GM18868 (cell line): ENCODE measurements at regions not wholly inside any gene's neighbourhood (a gene's known extent, or its start where the extent isn't known, plus 50 kb on each side); places are given as distances from the start of the nearest gene placed in this dataset.
"Not testable (repeated sequence)": the region's sequence is repeated elsewhere in the genome, so short reads cannot be mapped to it uniquely, and the experiment has no call there.

Experiments used
- ATAC-seq: cut with Tn5 transposase; IDR thresholded peaks from one replicate; pipeline ENCODE4 v1.9.1; 2021; ENCODE audit warnings: mild to moderate bottlenecking, moderate library complexity; ENCODE audit not compliant: unreplicated experiment

DNA sequence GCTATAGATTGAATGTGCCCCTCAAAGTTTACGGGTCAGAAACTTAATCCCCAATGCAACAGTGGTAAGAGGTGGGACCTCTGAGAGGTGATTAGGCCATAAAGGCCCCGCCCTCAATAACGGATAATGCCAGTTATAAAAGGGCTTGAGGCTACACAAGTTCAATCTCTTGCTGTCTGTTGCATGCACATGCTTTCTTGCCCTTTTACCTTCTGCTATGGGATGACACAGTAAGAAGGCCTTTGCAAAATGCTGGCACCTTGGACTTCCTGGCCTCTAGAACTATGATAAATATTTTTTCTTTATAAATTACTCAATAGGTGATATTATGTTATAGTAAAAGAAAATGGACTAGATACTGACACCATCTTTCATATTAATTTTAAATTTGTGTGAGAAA is 806.1 kb downstream of the TENT5A start:
- no peak for ATAC-seq

DNA sequence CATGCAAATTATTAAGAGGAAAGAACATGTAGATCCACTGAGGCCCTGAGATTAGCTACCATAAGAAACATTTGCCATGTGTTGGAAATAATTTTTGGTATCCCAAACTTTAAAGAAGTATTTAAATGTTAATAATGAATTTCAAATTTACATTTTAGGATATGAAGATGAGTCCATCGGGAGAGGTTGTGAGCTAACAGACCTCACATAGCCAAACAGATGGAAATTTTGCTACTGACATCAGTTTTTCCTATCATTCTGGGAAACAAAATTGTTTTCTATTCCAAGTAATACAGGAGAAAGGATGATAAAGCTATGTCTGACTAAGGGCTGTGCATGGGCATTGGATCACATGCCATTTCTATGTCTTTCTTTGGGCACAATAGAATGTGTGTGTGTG is 809.6 kb downstream of the TENT5A start:
- no peak for ATAC-seq

DNA sequence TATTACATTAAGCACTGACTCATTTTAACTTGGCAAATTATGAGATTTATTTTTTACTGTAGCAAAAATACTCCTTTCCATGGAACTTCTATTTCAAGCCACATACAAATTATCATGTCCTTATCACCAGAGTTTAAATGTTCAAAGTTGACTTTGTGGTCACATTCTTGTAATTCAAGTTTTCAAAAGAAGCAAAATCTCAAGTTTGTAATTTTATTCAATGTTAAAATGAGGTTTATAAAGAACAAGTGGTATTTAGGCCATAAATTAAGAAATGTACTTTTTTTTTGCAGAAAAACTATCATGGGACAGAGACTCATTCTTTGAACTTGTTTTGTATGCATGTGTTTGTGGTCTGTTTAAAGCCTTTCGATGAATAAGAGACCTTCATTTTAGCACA is 811.5 kb downstream of the TENT5A start:
- ATAC-seq: no peak

DNA sequence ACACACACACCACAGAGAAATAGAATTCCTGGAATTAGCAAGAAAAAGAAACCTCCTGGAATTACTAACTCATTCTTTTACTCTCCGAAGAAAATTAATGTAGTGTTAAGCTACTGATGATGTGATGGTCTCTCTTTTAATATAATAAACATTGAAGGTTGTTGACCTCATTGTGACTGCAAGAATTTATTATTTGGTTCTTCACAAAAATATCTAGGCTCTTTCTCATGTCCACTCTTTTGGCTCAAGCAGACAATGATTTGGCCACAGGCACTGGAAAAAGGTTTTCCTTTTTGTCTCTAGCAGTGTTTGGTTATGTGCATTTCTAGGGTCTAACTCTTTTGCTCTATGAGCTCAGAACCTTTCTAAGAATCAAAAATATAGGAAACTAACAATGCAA is 811.9 kb downstream of the TENT5A start:
- no peak for ATAC-seq

DNA sequence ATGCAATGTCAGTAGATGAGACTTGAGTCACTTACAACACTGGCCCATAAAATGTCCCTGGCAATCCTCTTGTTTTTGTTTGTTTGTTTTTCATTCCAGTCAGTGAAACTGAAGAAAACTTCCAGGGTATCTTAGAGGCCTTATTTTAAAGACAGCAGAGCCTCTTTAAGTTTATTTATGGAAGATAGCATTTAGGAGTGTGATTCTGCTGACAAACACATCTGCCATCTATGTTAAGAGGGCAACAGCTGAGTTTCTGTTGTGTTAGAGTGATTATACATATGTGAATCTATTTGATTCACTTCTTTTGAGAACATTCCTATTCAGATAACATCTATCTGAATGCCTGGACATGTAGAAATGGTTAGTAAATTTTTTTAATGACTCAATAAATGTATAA is 812.6 kb downstream of the TENT5A start:
- ATAC-seq: no peak

DNA sequence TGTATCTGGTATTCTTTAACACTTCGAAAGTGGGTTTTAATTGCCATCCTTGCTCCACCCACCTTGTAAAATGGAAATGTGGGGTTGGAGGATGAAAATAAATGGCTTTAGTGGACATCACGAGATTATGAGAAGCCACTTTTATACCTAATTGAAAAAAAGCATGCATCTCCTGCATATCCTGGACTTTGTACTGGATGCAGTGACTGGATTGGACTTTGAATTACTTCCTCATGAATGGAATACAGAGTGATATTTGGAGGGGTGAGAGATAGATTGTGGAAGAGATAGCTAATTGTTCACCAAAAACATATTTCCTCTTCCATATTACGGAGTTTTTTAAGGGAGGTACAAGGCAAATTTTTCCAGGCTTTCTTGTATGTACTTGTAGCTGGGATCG is 813.0 kb downstream of the TENT5A start:
- no peak for ATAC-seq

DNA sequence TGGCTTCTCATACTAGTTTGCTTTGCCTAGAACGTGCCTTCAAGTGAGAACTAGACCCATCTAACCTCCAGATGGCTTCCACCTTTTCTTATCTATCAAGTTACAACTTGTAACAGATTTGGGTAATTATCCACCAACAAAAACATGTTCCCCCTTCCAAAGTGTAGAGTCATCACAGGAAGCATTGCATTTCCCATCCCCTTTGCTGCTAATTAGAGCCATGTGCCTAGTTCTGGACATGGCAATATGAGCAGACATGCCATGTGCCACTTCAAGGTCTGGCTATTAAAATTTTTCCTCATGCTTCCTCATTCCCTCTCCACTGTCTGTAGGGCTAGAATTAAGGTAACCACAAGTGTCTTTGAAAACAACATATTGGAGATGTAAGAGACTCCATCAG is 814.4 kb downstream of the TENT5A start:
- no peak for ATAC-seq

DNA sequence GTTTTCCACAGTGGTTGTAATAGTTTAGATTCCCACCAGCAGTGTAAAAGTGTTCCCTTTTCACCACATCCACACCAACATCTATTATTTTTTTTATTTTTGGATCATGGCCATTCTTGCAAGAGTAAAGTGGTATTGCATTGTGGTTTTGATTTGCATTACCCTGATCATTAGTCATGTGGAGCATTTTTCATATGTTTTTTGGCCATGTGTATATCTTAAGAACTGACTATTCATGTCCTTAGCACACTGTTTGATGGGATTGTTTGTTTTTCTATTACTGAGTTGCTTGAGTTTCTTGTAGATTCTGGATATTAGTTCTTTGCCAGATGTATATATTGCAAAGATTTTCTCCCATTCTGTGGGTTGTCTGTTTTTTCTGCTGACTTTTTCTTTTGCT is 820.1 kb downstream of the TENT5A start:
- no peak for ATAC-seq

DNA sequence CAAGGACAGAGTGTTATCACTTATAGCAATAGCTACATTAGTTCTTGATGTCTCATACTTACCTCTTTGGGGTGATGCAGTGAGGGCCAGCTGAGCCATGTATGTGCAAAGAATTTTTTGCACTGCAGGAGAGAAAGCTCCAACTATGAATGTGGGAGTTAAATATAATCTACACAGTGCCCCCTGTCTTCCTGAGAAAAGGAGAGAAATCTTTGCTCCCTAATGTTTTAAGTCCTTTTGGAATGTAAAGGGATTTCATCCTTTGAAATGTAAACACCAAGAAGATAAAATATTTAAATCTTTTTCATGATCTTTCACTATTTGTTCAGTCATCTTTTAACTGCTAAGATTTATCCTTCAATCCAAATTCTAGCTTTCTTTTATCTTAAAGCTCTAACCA is 822.1 kb downstream of the TENT5A start:
- ATAC-seq: no peak

DNA sequence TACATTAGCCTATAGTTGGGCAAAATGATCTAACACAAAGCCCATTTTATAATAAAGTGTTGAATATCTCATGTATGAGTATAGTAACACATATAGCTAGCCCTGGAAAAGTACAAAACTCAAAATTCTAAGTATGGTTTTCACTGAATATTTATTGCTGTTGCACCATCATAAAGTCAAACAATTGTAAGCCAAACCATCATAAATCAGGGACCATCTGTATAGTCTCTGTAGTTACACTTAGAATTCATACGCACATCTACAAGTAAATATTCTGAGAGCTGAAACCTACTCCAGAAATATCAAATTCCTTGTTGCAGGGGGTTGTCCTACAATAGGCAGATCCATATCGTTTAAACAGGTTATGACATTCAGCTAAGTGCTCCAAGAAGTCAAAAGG is 817.3 kb downstream of the BCKDHB start:
- ATAC-seq: no peak

DNA sequence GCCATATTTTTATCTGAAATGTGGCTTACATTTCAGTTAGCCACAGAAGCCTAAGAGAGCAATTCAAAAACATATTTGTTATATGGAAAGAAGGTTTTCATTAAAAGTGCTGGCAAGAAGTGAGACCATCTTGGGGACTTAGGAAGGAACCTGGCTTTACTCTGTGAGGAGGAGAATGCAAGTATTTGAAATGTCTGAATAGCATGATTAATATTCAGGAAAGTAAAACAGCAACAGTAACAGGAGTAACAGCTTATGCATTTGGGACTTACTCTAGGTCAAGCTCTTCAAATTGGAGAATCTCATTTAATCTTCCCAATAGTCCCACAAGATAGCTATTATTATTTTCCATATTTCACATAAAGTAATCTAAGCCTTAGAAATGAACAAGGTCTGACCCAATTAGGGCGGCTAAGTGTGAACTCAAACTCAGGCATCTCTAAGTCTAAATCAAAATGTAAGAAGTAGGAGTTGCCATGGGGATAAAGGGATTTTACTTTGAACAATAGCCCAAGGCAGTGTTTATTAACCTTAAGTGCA is 816.5 kb downstream of the BCKDHB start:
- no peak for ATAC-seq

DNA sequence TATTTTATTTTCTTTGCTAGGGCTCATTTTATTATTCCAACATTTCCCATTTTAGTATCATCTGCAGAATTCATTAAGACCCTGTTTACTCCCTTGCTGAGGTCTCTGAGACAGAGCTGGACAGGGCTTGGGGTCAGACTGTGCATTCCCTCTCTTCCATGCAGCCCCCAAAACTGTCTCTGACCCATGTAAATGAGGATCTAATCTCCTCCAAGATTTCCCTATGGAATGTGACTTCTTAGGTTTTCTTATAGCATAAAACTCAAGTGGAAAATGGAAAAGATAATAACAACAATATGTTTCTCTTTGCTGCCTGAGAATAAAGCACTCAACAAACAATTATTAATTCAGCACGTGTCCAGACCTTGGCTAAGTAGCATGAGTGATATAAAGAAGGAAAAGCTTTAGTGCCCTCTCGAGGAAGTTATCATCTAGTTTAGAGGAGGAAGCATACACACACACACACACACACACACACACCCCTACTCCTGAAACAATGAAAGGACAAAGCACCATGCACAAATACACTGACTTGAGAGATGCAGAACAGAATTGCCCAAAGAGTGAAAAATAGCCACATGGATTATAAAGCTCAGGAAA is 815.5 kb downstream of the BCKDHB start:
- no peak for ATAC-seq

DNA sequence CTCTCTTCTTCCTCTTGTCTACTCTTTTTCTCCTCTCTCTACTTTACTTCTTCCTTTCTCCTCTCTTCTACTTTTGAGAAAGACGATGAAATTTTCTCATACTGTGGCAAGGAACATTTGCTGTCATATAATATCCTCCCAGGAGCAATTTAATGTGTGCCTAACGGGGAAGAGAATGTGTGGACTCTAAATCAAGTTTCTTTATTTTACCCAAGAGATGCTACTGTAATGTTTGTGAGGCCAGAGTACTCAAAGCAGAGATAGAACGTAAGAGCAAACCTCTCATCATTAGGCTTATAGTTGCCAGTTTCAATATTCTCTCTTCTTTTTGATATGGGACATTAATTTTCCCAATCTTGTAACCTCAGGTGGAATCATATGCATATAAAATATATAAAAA is 801.4 kb downstream of the BCKDHB start:
- ATAC-seq: no peak

DNA sequence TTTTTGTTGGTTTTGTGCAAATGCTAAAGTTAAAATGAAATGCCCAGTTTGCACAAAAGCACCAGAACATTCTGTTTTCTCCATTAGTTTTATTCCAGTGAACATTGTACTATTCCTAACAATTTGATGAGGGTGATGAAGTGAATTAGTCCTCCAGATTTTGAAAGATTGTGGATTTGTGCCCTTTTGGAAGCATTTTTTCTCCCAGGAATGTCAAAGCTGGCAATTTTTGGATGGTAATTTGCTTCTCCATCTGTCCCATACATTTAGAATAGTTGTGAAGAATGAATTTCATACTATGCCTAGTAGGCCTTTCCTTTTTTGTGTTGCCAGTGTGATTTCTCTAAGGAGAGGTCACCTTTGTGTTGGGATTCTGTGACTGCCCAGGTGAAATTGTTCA is 797.2 kb downstream of the BCKDHB start:
- ATAC-seq: no peak

DNA sequence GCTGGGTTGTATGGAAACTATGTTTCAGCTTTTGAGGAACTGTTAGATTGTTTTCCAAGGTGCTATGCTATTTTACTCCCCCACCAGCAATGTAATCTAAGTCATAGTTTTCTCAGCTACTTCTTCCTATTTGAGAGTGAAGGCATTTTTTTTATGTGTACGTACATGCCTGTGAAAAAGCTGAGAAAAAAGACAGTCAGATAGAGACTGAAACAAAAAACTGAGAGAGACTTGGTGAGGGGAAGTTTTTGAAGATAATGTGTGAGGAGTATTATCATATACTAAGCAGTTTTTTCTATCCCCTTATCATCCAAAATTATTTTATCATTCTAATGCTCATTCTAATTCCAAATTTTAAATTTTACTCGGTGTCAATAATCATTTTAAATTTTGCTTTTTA is 780.0 kb downstream of the BCKDHB start:
- no peak for ATAC-seq

DNA sequence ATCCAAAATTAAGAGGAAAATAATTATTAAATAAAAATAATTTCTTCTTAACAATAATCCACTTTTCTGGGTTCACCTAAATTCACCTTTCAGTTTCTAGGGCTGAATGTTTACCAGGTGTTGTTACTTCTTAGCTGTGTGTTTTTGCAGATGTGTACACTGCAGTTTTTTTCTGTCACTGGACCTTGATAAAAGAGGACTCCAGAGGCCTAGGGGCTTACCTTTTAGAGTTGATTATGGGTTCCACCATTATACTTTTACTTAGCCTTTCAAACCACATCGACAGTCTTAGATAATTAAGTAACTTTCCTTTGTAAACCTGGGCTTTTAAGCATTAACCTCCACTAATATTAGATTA is 766.5 kb downstream of the BCKDHB start:
- no peak for ATAC-seq

DNA sequence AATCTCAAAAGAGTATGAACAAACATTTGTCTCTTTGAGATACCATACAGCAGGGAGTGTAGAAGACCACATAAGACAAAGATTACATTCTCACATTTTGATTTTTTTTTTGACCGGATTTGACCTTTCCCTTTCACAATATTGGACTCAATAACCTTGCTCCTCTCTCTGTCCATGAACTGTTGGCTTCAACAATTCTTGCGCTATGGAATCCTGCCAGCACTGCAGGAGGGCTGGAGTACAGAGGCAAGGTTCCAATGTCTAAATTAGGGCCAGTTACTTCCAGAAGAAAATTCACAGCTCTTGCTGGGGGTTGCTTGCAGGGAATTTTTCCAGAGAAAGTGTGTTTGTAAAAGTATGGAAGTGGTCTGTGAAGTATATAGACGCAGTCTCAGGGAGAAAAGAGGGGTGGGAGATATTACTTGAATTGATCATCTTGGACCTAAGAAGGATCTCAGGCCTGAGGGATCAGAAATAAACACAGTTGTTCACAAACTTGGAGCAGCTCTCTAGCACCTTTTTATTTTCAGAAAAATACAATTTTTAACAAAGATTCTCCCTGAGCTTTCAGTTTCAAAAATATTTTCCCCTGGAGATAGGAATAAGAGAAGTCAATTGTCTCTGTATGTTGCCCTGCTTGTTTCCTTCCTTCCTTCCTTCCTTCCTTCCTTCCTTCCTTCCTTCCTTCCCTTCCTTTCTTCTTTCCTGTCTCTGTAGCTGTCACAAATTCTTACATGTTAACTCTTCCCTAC is 765.9 kb downstream of the BCKDHB start:
- no peak for ATAC-seq

DNA sequence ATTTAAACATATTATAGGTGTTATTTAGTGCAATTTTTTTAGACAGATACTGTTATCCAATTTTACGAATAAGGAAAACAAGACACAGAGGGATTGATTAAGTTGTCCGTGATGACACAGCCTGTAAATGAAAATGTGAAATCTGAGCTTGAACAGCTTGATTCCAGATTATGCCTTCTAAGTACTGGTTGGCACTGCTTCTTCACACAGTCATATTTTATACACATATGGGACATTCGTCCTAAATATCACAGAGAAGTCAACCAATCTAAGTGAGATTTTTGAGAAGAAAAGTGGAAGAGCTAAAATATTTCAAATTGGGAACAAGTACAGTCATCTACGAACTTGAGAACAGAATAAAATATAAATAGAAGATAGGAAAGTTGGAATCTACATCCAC is 756.3 kb downstream of the BCKDHB start:
- no peak for ATAC-seq

DNA sequence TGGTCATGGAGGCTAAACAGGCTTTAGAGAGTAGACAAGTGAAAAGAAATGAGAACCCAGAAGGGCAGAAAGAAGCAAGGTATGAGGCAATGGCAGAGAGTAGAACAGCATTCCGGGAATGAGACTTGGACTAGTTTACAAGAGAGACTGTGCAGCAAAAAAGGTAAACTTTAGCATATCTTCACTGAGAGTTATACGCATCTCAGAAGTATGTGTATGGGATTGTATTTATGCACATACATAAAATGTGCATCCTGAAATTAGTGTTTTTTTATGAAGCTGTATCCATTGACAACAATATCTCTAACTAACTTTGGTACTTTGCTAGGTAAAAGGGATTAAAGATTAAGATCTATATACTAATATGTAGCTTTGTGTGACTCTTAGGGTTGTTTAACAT is 753.6 kb downstream of the BCKDHB start:
- no peak for ATAC-seq

DNA sequence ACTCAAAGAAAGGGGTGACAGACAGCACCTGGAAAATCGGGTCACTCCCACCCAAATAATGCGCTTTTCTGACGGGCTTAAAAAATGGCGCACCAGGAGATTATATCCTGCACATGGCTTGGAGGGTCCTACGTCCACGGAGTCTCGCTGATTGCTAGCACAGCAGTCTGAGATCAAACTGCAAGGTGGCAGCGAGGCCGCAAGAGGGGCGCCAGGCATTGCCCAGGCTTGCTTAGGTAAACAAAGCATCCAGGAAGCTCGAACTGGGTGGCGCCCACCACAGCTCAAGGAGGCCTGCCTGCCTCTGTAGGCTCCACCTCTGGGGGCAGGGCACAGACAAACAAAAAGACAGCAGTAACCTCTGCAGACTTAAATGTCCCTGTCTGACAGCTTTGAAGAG is 741.5 kb downstream of the BCKDHB start:
- ATAC-seq: not testable (repeated sequence)

DNA sequence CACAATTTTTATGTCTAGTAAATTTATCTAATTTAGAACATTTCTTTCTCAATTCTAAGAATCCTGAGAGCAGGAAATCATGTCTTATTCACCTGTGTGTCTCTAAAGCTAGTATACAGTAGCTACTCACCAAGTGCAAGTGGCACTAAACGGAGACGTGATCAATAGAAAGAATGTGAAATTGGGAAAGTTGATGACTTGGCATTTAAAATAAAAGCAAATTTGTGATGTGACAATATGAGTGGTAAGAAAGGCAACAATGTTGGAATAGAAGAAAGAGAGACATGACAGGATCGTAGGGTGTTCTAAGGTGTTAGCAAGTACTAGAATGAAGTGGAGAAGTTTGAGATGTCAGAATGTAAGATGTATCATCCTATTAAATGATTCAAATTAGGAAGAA is 725.9 kb downstream of the BCKDHB start:
- no peak for ATAC-seq

DNA sequence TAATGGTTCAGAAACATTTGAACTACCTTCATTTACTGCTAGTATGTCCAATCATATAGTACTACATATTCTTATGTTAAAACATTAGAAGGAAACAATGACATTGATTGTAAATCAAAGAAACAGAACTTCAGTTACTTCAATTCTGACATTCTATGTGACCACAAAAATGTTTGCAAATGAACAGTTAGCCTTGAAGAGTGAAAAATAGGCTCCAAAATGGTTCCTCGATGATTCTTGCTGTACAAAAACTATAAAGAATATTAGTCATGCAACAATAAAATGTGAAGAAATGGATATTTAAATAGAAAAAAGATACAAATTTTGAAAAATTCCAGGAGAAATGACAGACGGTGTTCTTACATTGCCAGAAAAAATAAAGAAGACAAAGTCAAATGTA is 686.9 kb downstream of the BCKDHB start:
- ATAC-seq: no peak

DNA sequence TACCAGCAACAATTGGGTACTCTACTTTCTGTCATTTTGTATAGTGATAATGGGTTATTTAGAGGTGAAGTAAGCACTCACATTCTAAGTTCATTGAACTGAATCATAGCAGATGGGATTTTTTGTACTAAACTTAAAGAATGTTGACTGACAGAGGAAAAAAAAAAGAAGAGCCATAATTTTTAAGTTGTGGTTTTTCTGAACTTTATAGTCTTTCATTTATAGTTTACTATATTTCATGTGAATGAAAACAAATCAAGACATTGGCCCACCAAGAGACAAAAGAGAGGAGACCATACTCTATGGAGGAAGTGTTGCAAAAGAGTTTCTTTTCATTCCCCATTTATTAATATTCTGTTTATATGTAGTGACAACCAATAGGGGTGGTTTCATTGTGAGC is 685.7 kb downstream of the BCKDHB start:
- ATAC-seq: no peak
